Lung (tissue), 11 donors: ENCODE measurements at regions not wholly inside any gene's neighbourhood (a gene's known extent, or its start where the extent isn't known, plus 50 kb on each side); places are given as distances from the start of the nearest gene placed in this dataset.
A peak's percentile ranks its signal among the peaks of the same experiment; 100 is the strongest.

Experiments
- ATAC-seq: fragments of 200-7000 bp; cut with Tn5 transposase; one replicate; pipeline ENCODE4 v1.9.1; 2020; ENCODE audit warnings: moderate number of reproducible peaks; ENCODE audit not compliant: insufficient read depth, low FRiP score
- DNase-seq, 3 donors: peaks; one replicate each; pipeline ENCODE4 v3.0.0-alpha.2; 2013 to 2017
- H3K27ac ChIP-seq, 2 donors: one replicate each; pipeline ENCODE4 v1.5.1; 2013; ENCODE audit warnings: mild to moderate bottlenecking in 2 of 2, moderate library complexity in 2 of 2, control low read depth in 1 of 2, inconsistent platforms in 1 of 2, low read depth in 1 of 2, low read length in 1 of 2
- H3K27me3 ChIP-seq, 3 donors: one replicate each; pipeline ENCODE4 v1.5.1; 2013; ENCODE audit warnings: low read length in 2 of 3; ENCODE audit not compliant: control insufficient read depth in 3 of 3, insufficient read depth in 3 of 3
- H3K36me3 ChIP-seq, 4 donors: one replicate each; pipeline ENCODE4 v1.5.1; 2013; ENCODE audit warnings: low read length in 4 of 4, mild to moderate bottlenecking in 1 of 4, moderate library complexity in 1 of 4; ENCODE audit not compliant: control insufficient read depth in 4 of 4, insufficient read depth in 4 of 4
- H3K4me1 ChIP-seq, 5 donors: one replicate each; pipeline ENCODE4 v1.5.1; 2013; ENCODE audit warnings: low read length in 5 of 5, mild to moderate bottlenecking in 2 of 5, moderate library complexity in 1 of 5; ENCODE audit not compliant: control insufficient read depth in 5 of 5, insufficient read depth in 5 of 5
- H3K4me3 ChIP-seq: one replicate; pipeline ENCODE4 v1.5.1; 2013; ENCODE audit warnings: mild to moderate bottlenecking, control low read depth, moderate library complexity
- H3K9ac ChIP-seq, 2 donors: one replicate each; pipeline ENCODE4 v1.5.1; 2013; ENCODE audit warnings: low read length in 2 of 2, control low read depth in 1 of 2; ENCODE audit not compliant: insufficient read depth in 1 of 2
- H3K9me3 ChIP-seq, 4 donors: one replicate each; pipeline ENCODE4 v1.5.1; 2013; ENCODE audit warnings: low read length in 3 of 4, mild to moderate bottlenecking in 1 of 4, moderate library complexity in 1 of 4; ENCODE audit not compliant: control insufficient read depth in 4 of 4, insufficient read depth in 3 of 4
- WGBS, 2 donors: extraction: QIAGEN DNeasy Blood & Tissue Kit; methylation state at CpG; one replicate each; pipeline ENCODE4 v1.1.7; 2013; 5-methylcytosine and 5-hydroxymethylcytosine counted together
- TF ChIP-seq, protein P1 (sequence below): IDR thresholded peaks from 2 replicates; pipeline ENCODE4 v1.5.1; 2012; ENCODE audit warnings: mild to moderate bottlenecking; ENCODE audit errors: control extremely low read depth, extremely low read depth
- donor health status: control.
- donor health status: control.
- donor health status: Bipolar disorder and iron deficiency.
- donor health status: healthy.
- donor health status: DM: yes; HTN: yes; CAD: no.

DNA sequence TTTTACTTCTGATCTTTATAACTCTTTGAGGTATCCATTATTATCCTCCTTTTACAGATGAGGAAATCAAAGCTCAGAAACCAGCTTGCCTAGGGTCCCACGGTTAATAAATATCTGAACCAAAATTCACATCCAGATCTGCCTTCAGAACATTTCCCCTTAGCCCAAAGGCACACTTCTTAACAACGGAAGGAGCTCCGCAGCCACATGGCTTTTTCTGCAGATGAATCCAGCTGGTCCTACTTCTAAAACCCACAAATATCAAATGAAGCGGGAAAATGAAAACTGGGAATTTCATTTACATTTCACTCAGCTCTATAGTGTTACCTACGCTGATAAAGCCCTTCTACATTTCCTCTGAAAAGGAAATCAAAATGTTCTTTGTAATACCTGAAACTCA is 357.0 kb upstream of the ID2 start:
- 82 to 85% methylated on average over 5 of the region's 5 CpGs for WGBS, 2 donors
- peak in 2 of 3 donors; percentile 66 to 72 for DNase-seq

DNA sequence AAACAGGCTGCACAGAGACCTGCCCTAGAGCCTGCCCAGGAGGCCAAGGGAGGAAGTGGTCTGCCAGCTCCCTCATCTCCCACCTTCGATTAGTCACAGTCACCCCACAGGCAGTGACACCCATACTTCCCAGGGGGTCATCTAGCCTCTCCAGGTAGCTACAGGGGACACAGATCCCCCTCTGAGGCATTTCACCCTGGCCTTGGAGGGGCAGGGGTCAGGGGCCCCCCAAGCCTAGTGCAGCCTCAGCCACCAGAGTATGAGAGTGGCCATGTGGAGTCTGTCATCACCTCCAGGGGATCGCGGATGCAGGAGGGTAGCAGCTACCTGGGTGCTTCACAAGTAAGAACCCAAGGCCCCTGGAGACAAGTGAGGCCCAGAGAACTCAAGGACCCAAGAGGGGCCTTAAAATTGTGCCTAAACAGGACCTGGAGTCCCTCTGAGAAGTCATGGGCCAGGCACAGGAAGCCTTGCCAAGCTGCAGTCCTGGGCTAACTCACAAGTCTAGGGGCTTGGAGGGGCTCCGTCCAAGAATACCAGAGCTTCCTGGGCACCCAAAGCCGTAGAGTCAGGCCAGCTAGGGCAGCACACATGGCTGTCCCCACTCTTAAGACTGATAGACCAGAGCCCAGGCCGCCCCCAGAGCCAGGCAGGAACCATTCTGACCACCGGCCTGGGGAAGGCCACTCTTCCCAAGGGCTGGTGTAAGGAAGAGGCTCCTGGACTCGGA is 354.3 kb upstream of the ID2 start:
- ATAC-seq, result no peak
- WGBS, 2 donors, result 89 to 93% methylated on average over 8 of the region's 8 CpGs
- TF ChIP-seq, protein P1, sequence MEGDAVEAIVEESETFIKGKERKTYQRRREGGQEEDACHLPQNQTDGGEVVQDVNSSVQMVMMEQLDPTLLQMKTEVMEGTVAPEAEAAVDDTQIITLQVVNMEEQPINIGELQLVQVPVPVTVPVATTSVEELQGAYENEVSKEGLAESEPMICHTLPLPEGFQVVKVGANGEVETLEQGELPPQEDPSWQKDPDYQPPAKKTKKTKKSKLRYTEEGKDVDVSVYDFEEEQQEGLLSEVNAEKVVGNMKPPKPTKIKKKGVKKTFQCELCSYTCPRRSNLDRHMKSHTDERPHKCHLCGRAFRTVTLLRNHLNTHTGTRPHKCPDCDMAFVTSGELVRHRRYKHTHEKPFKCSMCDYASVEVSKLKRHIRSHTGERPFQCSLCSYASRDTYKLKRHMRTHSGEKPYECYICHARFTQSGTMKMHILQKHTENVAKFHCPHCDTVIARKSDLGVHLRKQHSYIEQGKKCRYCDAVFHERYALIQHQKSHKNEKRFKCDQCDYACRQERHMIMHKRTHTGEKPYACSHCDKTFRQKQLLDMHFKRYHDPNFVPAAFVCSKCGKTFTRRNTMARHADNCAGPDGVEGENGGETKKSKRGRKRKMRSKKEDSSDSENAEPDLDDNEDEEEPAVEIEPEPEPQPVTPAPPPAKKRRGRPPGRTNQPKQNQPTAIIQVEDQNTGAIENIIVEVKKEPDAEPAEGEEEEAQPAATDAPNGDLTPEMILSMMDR, result no peak
- no peak overlapping the region for H3K4me3 ChIP-seq
- no peak for DNase-seq
- H3K9me3 ChIP-seq, result no peaks in the 10 kb centered on the region
- H3K4me1 ChIP-seq, result peaks cover 0 to 25% (median 5%) of the 10 kb centered on the region in 5 donors
- H3K27ac ChIP-seq, result no peak overlapping the region
- H3K9ac ChIP-seq, result no peak overlapping the region
- H3K36me3 ChIP-seq, result no peaks in the 10 kb centered on the region
- no peaks in the 10 kb centered on the region for H3K27me3 ChIP-seq

More for the DNA sequence above, 357.0 kb upstream of the ID2 start:
- Histone ChIP-seq H3K27ac (no peak overlapping the region), H3K9ac (no peak overlapping the region), H3K36me3 (no peaks in the 10 kb centered on the region), H3K27me3 (no peaks in the 10 kb centered on the region), H3K4me3 (no peak overlapping the region), H3K4me1 (peaks cover 0 to 23% (median 5%) of the 10 kb centered on the region in 5 donors), H3K9me3 (no peaks in the 10 kb centered on the region)
- no peak for ATAC-seq
- TF ChIP-seq, protein P1, result no peak

DNA sequence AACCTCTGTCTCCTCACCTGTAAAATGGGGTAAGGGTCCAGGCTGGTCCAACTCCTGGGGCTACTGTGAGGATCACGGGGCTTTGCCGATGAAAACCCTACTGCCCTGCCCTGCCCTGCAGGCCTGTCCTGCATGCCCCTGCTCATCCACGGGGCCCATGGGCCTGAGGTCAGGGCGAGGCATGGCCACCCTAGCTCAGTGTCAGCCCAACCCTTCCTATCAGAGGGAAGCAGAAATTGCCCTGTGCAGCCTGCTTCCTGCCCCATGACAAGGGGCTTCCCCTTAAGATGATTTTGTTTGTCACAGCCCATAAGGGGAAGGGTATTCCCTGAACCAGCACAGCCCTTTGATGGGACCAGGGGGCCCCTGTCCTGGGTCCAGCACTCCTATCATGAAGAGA is 353.6 kb upstream of the ID2 start:
- ATAC-seq, result no peak
- TF ChIP-seq, protein P1, result no peak

More for the DNA sequence above, 353.6 kb upstream of the ID2 start:
- no peaks in the 10 kb centered on the region for H3K27me3 ChIP-seq
- H3K4me1 ChIP-seq, result peaks cover 0 to 25% (median 5%) of the 10 kb centered on the region in 5 donors
- no peak overlapping the region for H3K27ac ChIP-seq
- H3K9me3 ChIP-seq, result no peaks in the 10 kb centered on the region
- DNase-seq, result no peak
- WGBS, 2 donors, result 42 to 63% methylated on average over 4 of the region's 4 CpGs
- H3K36me3 ChIP-seq, result no peaks in the 10 kb centered on the region
- H3K4me3 ChIP-seq, result no peak overlapping the region
- no peak overlapping the region for H3K9ac ChIP-seq
